HEK293T (cell line): ENCODE measurements at regions not wholly inside any gene's neighbourhood (a gene's known extent, or its start where the extent isn't known, plus 50 kb on each side); places are given as distances from the start of the nearest gene placed in this dataset.

Source experiments
- L3MBTL2 ChIP-seq: fragments of 450-650 bp; conservative IDR thresholded peaks from 2 replicates; pipeline ENCODE4 v1.6.1; 2016; ENCODE audit warnings: mild to moderate bottlenecking
- SUZ12 ChIP-seq: fragments of 450-650 bp; IDR thresholded peaks from 2 replicates; pipeline ENCODE4 v1.6.1; 2016; ENCODE audit warnings: mild to moderate bottlenecking
- TARDBP ChIP-seq: fragments of 450-650 bp; IDR thresholded peaks from 2 replicates; pipeline ENCODE4 v1.6.1; 2016

DNA sequence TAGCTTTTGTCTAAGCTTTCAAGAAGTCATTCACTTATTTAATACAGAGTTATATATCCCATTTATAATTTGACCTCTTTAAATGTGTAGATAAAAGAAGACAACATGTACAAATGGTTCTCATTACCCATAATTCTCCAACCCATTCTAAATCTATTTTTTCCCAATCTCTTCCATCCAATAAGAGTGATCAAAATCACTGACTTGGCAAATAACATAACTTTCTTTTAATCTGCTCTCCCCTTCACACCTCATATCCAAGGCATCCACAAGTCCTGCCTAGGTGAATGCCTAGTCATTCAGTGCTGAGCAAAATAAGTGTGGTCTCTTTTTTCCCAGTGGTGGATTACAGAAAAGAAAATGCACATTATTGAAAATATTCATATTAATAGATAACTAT is 1231.1 kb downstream of the CDH11 start:
- TF ChIP-seq L3MBTL2 (no peak), SUZ12 (no peak), TARDBP (no peak)
